GM19035 (cell line): ENCODE measurements at regions not wholly inside any gene's neighbourhood (a gene's known extent, or its start where the extent isn't known, plus 50 kb on each side); places are given as distances from the start of the nearest gene placed in this dataset.

Experiments
- ATAC-seq: cut with Tn5 transposase; IDR thresholded peaks from one replicate; pipeline ENCODE4 v1.9.1; 2021; ENCODE audit not compliant: unreplicated experiment

GRCh38 chr15:96390986-96391385 lies 60.5 kb downstream of the NR2F2 start:
- ATAC-seq = no peak

GRCh38 chr15:96392380-96393208 lies 62.1 kb downstream of the NR2F2 start:
- ATAC-seq = no peak

- ATAC-seq = no peak
These were observed 62.7 kb downstream of the NR2F2 start for GRCh38 chr15:96393209-96393513.

GRCh38 chr15:96395687-96396086 lies 65.2 kb downstream of the NR2F2 start:
- no peak for ATAC-seq

- no peak for ATAC-seq
These were observed 68.3 kb downstream of the NR2F2 start for GRCh38 chr15:96398776-96399175.

GRCh38 chr15:96402403-96402802 lies 71.9 kb downstream of the NR2F2 start:
- no peak for ATAC-seq

- no peak for ATAC-seq
These were observed 72.6 kb downstream of the NR2F2 start for GRCh38 chr15:96403071-96403470.

GRCh38 chr15:96403932-96404331 lies 73.4 kb downstream of the NR2F2 start:
- ATAC-seq = no peak

- ATAC-seq = no peak
These were observed 74.1 kb downstream of the NR2F2 start for GRCh38 chr15:96404560-96404959.

- no peak for ATAC-seq
These were observed 75.8 kb downstream of the NR2F2 start for GRCh38 chr15:96406291-96406690.

GRCh38 chr15:96406701-96407100 lies 76.2 kb downstream of the NR2F2 start:
- ATAC-seq = no peak

GRCh38 chr15:96407482-96407881 lies 77.0 kb downstream of the NR2F2 start:
- no peak for ATAC-seq

- no peak for ATAC-seq
These were observed 78.2 kb downstream of the NR2F2 start for GRCh38 chr15:96408591-96409183.

GRCh38 chr15:96409215-96410138 lies 79.0 kb downstream of the NR2F2 start:
- ATAC-seq = no peak

- no peak for ATAC-seq
These were observed 79.9 kb downstream of the NR2F2 start for GRCh38 chr15:96410175-96411055.

- no peak for ATAC-seq
These were observed 80.8 kb downstream of the NR2F2 start for GRCh38 chr15:96411056-96412031.

GRCh38 chr15:96412045-96412905 lies 81.8 kb downstream of the NR2F2 start:
- no peak for ATAC-seq

GRCh38 chr15:96412906-96413231 lies 82.4 kb downstream of the NR2F2 start:
- no peak for ATAC-seq

GRCh38 chr15:96413657-96414056 lies 83.2 kb downstream of the NR2F2 start:
- ATAC-seq = no peak
